ENCODE measurements at regions not wholly inside any gene's neighbourhood (a gene's known extent, or its start where the extent isn't known, plus 50 kb on each side); places are given as distances from the start of the nearest gene placed in this dataset.

GRCh38 chr22:17271711-17272451, 52.6 kb upstream of the ADA2 start:
- TF ChIP-seq EZH2 (IDR thresholded peaks at IDR 0.05; ENCODE audit: borderline replicate concordance, control insufficient read depth, low read depth, low read length): no peak
- no peak for TF ChIP-seq POLR2AphosphoS5 (IDR thresholded peaks at IDR 0.05; ENCODE audit: low read length)
- no peak for TF ChIP-seq CTCF (IDR thresholded peaks at IDR 0.05 in 2 of 3, conservative IDR thresholded peaks at IDR 0.05 in 1 of 3; ENCODE audit: control insufficient read depth in 2 of 3, extremely low read depth in 1 of 3, insufficient read depth in 1 of 3, low read depth in 3 of 3, low read length in 3 of 3)
- no peak for TF ChIP-seq NFYA (IDR thresholded peaks at IDR 0.05; ENCODE audit: borderline replicate concordance, low read depth, low read length)
- no peak for TF ChIP-seq RB1 (IDR thresholded peaks at IDR 0.05; ENCODE audit: borderline replicate concordance)
- TF ChIP-seq FOXM1 (IDR thresholded peaks at IDR 0.05; ENCODE audit: low read depth, low read length): no peak

All from GM12878 (cell line).